RWPE2 (cell line): ENCODE measurements at regions not wholly inside any gene's neighbourhood (a gene's known extent, or its start where the extent isn't known, plus 50 kb on each side); places are given as distances from the start of the nearest gene placed in this dataset.

Experiments
- ATAC-seq: fragments of 200-7000 bp; cut with Tn5 transposase; 3 replicates; pipeline ENCODE4 v1.9.1; 2021; ENCODE audit warnings: low read depth
- DNase-seq: peaks from one replicate; pipeline ENCODE4 v3.0.0-alpha.2; 2020; ENCODE audit warnings: low spot score
- H3K27ac ChIP-seq: fragments of 450-650 bp; 2 replicates; pipeline ENCODE4 v1.5.1; 2017; ENCODE audit warnings: mild to moderate bottlenecking; ENCODE audit not compliant: poor library complexity, severe bottlenecking
- H3K27me3 ChIP-seq: fragments of 250-450 bp; sonication (Bioruptor Pico); 2 replicates; pipeline ENCODE4 v1.5.1; 2021; ENCODE audit warnings: mild to moderate bottlenecking, moderate library complexity; ENCODE audit not compliant: insufficient read depth, poor library complexity, severe bottlenecking
- H3K36me3 ChIP-seq: fragments of 250-450 bp; sonication (Bioruptor Pico); 2 replicates; pipeline ENCODE4 v1.5.1; 2020; ENCODE audit warnings: low read depth, mild to moderate bottlenecking, moderate library complexity
- H3K4me1 ChIP-seq: fragments of 250-450 bp; sonication (Bioruptor Pico); 2 replicates; pipeline ENCODE4 v1.5.1; 2021; ENCODE audit warnings: mild to moderate bottlenecking, moderate library complexity; ENCODE audit not compliant: insufficient read depth, poor library complexity, severe bottlenecking
- H3K4me3 ChIP-seq: fragments of 250-450 bp; sonication (Bioruptor Pico); 2 replicates; pipeline ENCODE4 v1.5.1; 2021; ENCODE audit warnings: mild to moderate bottlenecking, moderate library complexity; ENCODE audit not compliant: severe bottlenecking
- H3K9me3 ChIP-seq: fragments of 250-450 bp; sonication (Bioruptor Pico); 2 replicates; pipeline ENCODE4 v1.5.1; 2021; ENCODE audit warnings: mild to moderate bottlenecking, moderate library complexity; ENCODE audit not compliant: severe bottlenecking
- CTCF ChIP-seq: fragments of 450-650 bp; IDR thresholded peaks from one replicate; pipeline ENCODE4 v1.5.1; 2017; ENCODE audit warnings: mild to moderate bottlenecking, moderate library complexity; ENCODE audit not compliant: poor library complexity, severe bottlenecking

DNA sequence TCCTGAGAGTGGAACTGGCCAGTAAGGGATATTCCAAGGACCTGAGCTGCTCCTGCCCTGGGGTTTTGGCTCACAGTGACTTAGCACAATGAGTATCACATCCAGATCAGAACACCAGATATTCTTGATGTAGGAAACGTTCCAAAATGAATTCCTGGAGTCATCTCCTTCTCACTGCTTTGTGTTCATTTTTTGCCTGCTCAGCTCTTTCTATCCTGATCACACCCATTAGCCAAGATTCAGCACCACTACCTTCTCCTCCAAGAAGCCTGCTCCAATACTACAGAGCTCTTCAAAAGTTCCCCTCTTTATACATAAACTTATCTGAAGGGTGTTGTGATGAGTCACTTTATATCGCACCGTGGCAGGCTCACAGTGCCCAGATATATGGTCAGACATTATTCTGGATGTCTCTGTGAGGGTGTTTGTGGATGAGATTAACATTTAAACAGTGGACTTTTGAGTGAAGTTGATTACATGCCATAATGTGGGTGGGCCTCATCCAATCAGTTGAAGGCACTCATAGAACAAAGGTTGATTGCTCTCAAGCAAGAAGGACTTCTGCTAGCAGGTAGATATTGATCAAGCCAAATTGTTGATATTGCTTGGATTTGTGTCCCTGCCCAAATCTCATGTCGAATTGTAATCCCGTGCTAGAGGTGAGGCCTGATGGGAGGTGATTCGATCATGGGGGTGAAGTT is 1155.2 kb upstream of the AUTS2 start:
- DNase-seq (no peak), ATAC-seq (no peak)
- Histone ChIP-seq H3K4me1 (no peaks in the 10 kb centered on the region), H3K27me3 (no peaks in the 10 kb centered on the region), H3K27ac (no peak overlapping the region), H3K4me3 (no peak overlapping the region), H3K36me3 (no peaks in the 10 kb centered on the region), H3K9me3 (peaks cover 2% of the 10 kb centered on the region)
- no peak for TF ChIP-seq CTCF

- DNase-seq (no peak), ATAC-seq (no peak)
- Histone ChIP-seq H3K4me1 (no peaks in the 10 kb centered on the region), H3K36me3 (no peaks in the 10 kb centered on the region), H3K27me3 (no peaks in the 10 kb centered on the region), H3K9me3 (peaks cover 2% of the 10 kb centered on the region), H3K4me3 (no peak overlapping the region), H3K27ac (no peak overlapping the region)
- TF ChIP-seq CTCF, result no peak
Measured at GRCh38 chr7:68444042-68444441, 1154.2 kb upstream of the AUTS2 start.

- Histone ChIP-seq H3K4me1 (no peaks in the 10 kb centered on the region), H3K9me3 (peaks cover 2% of the 10 kb centered on the region), H3K4me3 (no peak overlapping the region), H3K27me3 (no peaks in the 10 kb centered on the region), H3K36me3 (no peaks in the 10 kb centered on the region), H3K27ac (no peak overlapping the region)
- DNase-seq, result no peak
- ATAC-seq, result no peak
- no peak for TF ChIP-seq CTCF
Measured at GRCh38 chr7:68444956-68445355, 1153.3 kb upstream of the AUTS2 start.

GRCh38 chr7:68446183-68446582 is 1152.1 kb upstream of the AUTS2 start:
- no peak for TF ChIP-seq CTCF
- no peaks in the 10 kb centered on the region for H3K27me3 ChIP-seq
- no peaks in the 10 kb centered on the region for H3K4me1 ChIP-seq
- no peak overlapping the region for H3K4me3 ChIP-seq
- no peak overlapping the region for H3K27ac ChIP-seq
- no peak for ATAC-seq
- H3K9me3 ChIP-seq, result peaks cover 2% of the 10 kb centered on the region
- no peak for DNase-seq
- H3K36me3 ChIP-seq, result no peaks in the 10 kb centered on the region

DNA sequence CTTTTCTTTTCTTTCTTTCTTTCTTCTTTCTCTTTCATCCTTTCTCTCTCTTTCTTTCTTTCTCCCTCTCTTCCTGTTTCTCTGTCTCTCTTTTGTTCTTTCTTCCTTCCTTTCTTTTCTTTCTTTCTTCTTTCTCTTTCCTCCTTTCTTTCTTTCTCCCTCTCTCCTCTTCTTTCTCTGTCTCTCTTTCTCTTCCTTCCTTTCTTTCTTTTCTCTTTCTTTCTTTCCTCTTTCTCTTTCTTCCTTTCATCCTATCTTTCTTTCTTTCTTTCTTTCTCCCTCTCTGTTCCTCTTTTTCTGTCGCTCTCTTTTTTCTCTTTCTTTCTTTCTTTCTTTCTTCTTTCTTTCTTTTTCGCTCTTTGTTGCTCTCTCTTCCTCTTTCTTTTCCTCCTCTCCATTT is 1149.2 kb upstream of the AUTS2 start:
- DNase-seq (no peak), ATAC-seq (no peak)
- Histone ChIP-seq H3K27me3 (no peaks in the 10 kb centered on the region), H3K9me3 (peaks cover 2% of the 10 kb centered on the region), H3K27ac (no peak overlapping the region), H3K4me1 (no peaks in the 10 kb centered on the region), H3K4me3 (no peak overlapping the region), H3K36me3 (no peaks in the 10 kb centered on the region)
- no peak for TF ChIP-seq CTCF
